ENCODE measurements at regions not wholly inside any gene's neighbourhood (a gene's known extent, or its start where the extent isn't known, plus 50 kb on each side); places are given as distances from the start of the nearest gene placed in this dataset.
"Not testable (repeated sequence)": the region's sequence is repeated elsewhere in the genome, so short reads cannot be mapped to it uniquely, and the experiment has no call there.

- DNase-seq (ENCODE audit: extremely low read depth in 1 of 11, low read depth in 9 of 11, low spot score in 4 of 11) = not testable (repeated sequence)
Observed at GRCh38 chr9:3733527-3734262, 207.9 kb upstream of the RFX3 start.

DNA sequence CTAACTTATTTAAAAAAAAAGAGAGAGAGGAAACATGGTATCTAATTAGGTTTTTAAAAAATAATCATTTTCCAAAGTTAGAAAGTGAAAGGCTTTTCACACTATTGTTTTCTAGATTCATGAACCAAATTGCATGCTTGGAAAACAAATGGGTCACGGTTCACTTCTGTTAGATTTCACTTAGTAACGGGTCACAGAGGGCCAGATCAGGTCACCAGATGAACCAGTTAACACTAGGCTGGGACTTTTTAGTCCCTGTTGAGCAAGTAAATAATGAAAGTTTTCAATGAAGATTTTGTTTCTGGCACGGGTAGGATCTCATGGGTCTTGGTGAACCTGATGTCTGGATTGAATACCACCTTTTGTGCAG lies 207.2 kb upstream of the RFX3 start:
- no peak for DNase-seq (ENCODE audit: extremely low read depth in 1 of 11, low read depth in 9 of 11, low spot score in 4 of 11)

- peak; percentile 59 to 89 (median 77) for DNase-seq (ENCODE audit: extremely low read depth in 1 of 11, low read depth in 9 of 11, low spot score in 4 of 11)
Observed at GRCh38 chr9:3732077-3733038, 206.6 kb upstream of the RFX3 start.

DNA sequence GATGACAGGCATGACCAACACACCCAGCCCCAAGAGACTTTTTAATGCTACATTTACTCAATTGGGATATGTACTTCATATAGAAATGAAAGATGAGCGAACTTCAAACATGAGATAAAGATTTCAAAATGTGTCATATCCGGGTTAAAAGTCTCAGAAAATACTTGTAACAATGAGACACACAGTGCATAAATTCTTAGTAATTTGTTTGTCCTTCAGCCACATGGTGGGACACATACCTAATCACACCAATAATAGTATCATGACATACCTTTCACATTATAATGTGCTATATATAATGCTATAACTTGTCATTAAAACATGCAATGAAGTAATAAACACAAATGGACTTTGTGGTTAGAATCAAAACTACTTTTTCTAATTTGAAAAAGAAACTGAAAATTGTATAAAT lies 204.7 kb upstream of the RFX3 start:
- no peak for DNase-seq (ENCODE audit: extremely low read depth in 1 of 11, low read depth in 9 of 11, low spot score in 4 of 11)

- no peak for DNase-seq (ENCODE audit: extremely low read depth in 1 of 11, low read depth in 9 of 11, low spot score in 4 of 11)
Observed at GRCh38 chr9:3721096-3721495, 195.3 kb upstream of the RFX3 start.

- DNase-seq (ENCODE audit: extremely low read depth in 1 of 11, low read depth in 9 of 11, low spot score in 4 of 11) = no peak
Observed at GRCh38 chr9:3719286-3719685, 193.5 kb upstream of the RFX3 start.

- no peak for DNase-seq (ENCODE audit: extremely low read depth in 1 of 11, low read depth in 9 of 11, low spot score in 4 of 11)
Observed at GRCh38 chr9:3716415-3716814, 190.6 kb upstream of the RFX3 start.

DNA sequence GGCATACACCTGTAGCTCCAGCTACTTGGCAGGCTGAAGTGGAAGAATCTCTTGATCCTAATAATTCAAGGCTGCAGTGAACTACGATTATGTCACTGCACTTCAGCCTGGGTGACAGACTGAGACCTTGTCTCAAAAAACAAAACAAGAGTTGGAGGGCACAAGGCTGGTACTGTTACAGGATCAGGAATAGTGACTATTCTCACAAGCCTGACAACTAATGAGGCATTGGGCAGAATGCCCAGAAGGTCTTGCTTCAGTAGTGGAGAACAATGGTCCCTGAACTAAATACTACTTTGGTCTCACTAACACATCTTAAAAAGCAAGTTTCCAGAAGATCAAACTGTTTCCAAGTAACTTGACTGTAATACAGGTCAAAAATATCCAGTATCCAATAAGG lies 182.9 kb upstream of the RFX3 start:
- DNase-seq (ENCODE audit: extremely low read depth in 1 of 11, low read depth in 9 of 11, low spot score in 4 of 11) = peak in 9 of 11 donors; percentile 22 to 67 (median 39)

DNA sequence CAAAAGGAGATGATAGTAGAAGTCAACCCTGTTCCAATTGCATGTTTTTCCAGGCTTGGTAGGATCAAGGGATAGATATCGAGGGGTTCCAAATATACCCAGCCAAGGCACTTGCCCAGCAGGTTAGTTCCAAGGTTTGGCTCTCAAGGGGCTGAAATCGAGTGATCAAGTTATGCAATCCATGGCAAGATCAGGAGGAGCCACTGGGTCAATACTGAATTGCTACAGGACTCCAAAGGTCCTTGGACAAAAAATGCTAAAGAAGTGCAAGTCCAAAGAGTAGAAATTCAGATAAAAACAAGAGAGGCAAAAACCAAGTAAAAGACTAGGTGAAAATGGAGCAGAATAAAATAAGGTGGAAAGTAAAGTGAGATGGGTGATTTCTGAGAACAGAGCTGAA lies 179.1 kb upstream of the RFX3 start:
- DNase-seq (ENCODE audit: extremely low read depth in 1 of 11, low read depth in 9 of 11, low spot score in 4 of 11) = no peak

GRCh38 chr9:3700772-3701171 lies 175.0 kb upstream of the RFX3 start:
- no peak for DNase-seq (ENCODE audit: extremely low read depth in 1 of 11, low read depth in 9 of 11, low spot score in 4 of 11)

GRCh38 chr9:3699883-3700282 lies 174.1 kb upstream of the RFX3 start:
- no peak for DNase-seq (ENCODE audit: extremely low read depth in 1 of 11, low read depth in 9 of 11, low spot score in 4 of 11)

GRCh38 chr9:3698531-3698930 lies 172.7 kb upstream of the RFX3 start:
- no peak for DNase-seq (ENCODE audit: extremely low read depth in 1 of 11, low read depth in 9 of 11, low spot score in 4 of 11)

- DNase-seq (ENCODE audit: extremely low read depth in 1 of 11, low read depth in 9 of 11, low spot score in 4 of 11) = no peak
Observed at GRCh38 chr9:3698076-3698475, 172.3 kb upstream of the RFX3 start.

- DNase-seq (ENCODE audit: extremely low read depth in 1 of 11, low read depth in 9 of 11, low spot score in 4 of 11) = no peak
Observed at GRCh38 chr9:3696368-3696767, 170.6 kb upstream of the RFX3 start.

DNA sequence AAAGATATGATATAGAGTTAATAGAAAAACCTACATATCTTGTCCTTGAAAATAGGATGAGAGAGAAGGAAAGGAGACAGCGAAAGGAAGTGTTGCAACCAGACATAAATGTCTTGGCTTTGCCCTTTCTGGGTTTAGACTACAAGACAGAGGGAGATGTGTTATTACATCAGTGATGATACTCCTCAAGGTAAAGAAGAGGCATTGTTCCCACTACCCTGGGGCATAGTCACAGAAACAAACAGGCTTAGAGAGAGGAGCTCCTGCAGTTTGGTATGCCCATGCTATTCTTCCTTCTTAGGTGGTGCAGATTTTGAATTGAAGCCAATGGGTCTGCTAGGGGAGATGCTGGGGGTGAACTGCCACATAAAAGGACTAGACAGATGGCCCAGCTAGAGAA lies 166.8 kb upstream of the RFX3 start:
- DNase-seq (ENCODE audit: extremely low read depth in 1 of 11, low read depth in 9 of 11, low spot score in 4 of 11) = no peak

DNA sequence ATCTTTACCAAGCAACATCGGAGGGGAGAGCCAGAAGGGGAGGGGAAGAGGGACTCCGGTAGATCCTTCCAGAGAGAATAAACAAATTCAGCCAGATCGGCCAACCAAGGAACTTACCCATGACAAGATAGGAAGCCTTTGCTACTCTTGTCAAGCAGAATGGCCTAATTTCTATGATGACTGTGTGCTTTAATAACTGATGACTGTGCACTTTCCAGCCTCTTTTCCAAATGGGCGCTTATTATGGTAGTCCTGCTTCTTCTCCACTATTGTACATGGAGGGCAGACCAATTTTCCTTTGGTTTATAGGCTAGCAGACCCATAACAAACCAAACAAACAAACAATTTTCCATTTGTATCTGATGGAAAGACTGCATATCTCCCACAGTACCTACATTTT lies 163.8 kb upstream of the RFX3 start:
- no peak for DNase-seq (ENCODE audit: extremely low read depth in 1 of 11, low read depth in 9 of 11, low spot score in 4 of 11)

DNA sequence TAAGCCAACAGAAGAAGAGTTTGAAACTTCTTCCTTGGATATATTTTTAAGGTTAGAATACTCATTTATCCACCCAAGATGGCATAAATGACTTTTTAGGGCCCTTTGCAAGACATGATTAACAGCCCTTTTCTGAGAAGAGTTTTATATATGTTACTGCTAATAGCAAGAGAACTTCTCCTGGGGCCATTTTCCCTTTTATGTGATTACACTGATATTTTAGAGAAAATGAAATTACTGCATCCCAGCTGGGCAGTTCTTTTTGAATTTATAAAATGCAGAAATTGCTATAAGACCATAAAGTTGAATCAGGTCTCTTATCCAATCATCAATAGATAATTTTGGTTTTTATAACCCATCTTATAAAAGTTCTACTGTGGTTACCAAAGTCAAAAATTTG lies 161.3 kb upstream of the RFX3 start:
- DNase-seq (ENCODE audit: extremely low read depth in 1 of 11, low read depth in 9 of 11, low spot score in 4 of 11) = no peak

- DNase-seq (ENCODE audit: extremely low read depth in 1 of 11, low read depth in 9 of 11, low spot score in 4 of 11) = no peak
Observed at GRCh38 chr9:3682186-3682585, 156.4 kb upstream of the RFX3 start.

DNA sequence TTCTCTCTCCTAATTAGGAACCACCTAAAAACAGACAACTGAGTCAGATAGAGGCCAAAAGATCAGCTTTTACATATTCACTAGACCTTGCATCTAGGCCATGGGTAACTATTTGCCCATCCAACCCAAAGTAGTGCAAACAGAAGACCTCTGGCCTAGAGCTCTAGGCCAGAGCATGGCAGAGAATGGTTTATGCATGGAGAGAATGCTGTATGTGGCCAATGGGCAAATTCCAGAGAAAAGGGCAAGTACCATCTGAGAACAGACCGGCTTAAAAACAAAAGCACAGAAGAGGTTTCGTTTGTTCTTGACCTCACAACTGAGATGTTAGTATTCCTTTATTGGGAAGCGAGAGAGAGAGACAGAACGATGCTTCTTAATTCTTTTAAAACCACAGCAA lies 151.7 kb upstream of the RFX3 start:
- DNase-seq (ENCODE audit: extremely low read depth in 1 of 11, low read depth in 9 of 11, low spot score in 4 of 11) = no peak

GRCh38 chr9:3676766-3677165 lies 151.0 kb upstream of the RFX3 start:
- no peak for DNase-seq (ENCODE audit: extremely low read depth in 1 of 11, low read depth in 9 of 11, low spot score in 4 of 11)
